Hepatic stellate cell (primary cell): ENCODE measurements at regions not wholly inside any gene's neighbourhood (a gene's known extent, or its start where the extent isn't known, plus 50 kb on each side); places are given as distances from the start of the nearest gene placed in this dataset.
"Not testable (repeated sequence)": the region's sequence is repeated elsewhere in the genome, so short reads cannot be mapped to it uniquely, and the experiment has no call there.

Source experiments
- DNase-seq: peaks from one replicate; pipeline ENCODE4 v3.0.0; 2011; ENCODE audit warnings: low spot score

- DNase-seq = no peak
These were observed 458.2 kb upstream of the NOX3 start for GRCh38 chr6:155913816-155914215.

GRCh38 chr6:155909710-155910109 is 454.1 kb upstream of the NOX3 start:
- DNase-seq = no peak

- no peak for DNase-seq
These were observed 440.0 kb upstream of the NOX3 start for GRCh38 chr6:155895641-155896040.

GRCh38 chr6:155894758-155895157 is 439.1 kb upstream of the NOX3 start:
- DNase-seq = no peak

- DNase-seq = no peak
These were observed 438.6 kb upstream of the NOX3 start for GRCh38 chr6:155894262-155894661.

GRCh38 chr6:155890409-155890808 is 434.8 kb upstream of the NOX3 start:
- DNase-seq = no peak

- no peak for DNase-seq
These were observed 433.8 kb upstream of the NOX3 start for GRCh38 chr6:155889410-155889809.

- DNase-seq = no peak
These were observed 431.8 kb upstream of the NOX3 start for GRCh38 chr6:155887421-155887820.

- DNase-seq = no peak
These were observed 428.1 kb upstream of the NOX3 start for GRCh38 chr6:155883741-155884140.

GRCh38 chr6:155883334-155883731 is 427.7 kb upstream of the NOX3 start:
- DNase-seq = no peak

- no peak for DNase-seq
These were observed 427.1 kb upstream of the NOX3 start for GRCh38 chr6:155882527-155883333.

- DNase-seq = no peak
These were observed 426.3 kb upstream of the NOX3 start for GRCh38 chr6:155881826-155882526.

- peak; percentile 6 for DNase-seq
These were observed 425.3 kb upstream of the NOX3 start for GRCh38 chr6:155880900-155881299.

GRCh38 chr6:155872961-155873360 is 417.3 kb upstream of the NOX3 start:
- no peak for DNase-seq

- no peak for DNase-seq
These were observed 412.0 kb upstream of the NOX3 start for GRCh38 chr6:155867682-155868081.

- DNase-seq = not testable (repeated sequence)
These were observed 411.2 kb upstream of the NOX3 start for GRCh38 chr6:155866676-155867390.

GRCh38 chr6:155861821-155862220 is 406.2 kb upstream of the NOX3 start:
- DNase-seq = no peak

GRCh38 chr6:155858906-155859305 is 403.3 kb upstream of the NOX3 start:
- not testable (repeated sequence) for DNase-seq

- DNase-seq = no peak
These were observed 399.1 kb upstream of the NOX3 start for GRCh38 chr6:155854787-155855186.

GRCh38 chr6:155853011-155853410 is 397.4 kb upstream of the NOX3 start:
- DNase-seq = no peak

GRCh38 chr6:155850408-155850841 is 394.8 kb upstream of the NOX3 start:
- DNase-seq = no peak

- DNase-seq = no peak
These were observed 392.1 kb upstream of the NOX3 start for GRCh38 chr6:155847711-155848110.

- DNase-seq = no peak
These were observed 381.8 kb upstream of the NOX3 start for GRCh38 chr6:155837474-155837873.
